Activated CD4-positive, alpha-beta memory T cell treated with anti-CD3 and anti-CD28 coated beads for 36 hours (primary cell): ENCODE measurements at regions not wholly inside any gene's neighbourhood (a gene's known extent, or its start where the extent isn't known, plus 50 kb on each side); places are given as distances from the start of the nearest gene placed in this dataset.
"Not testable (repeated sequence)": the region's sequence is repeated elsewhere in the genome, so short reads cannot be mapped to it uniquely, and the experiment has no call there.

Source experiments
- CTCF ChIA-PET: fragments of 350-600 bp; sonication (Branson Sonifier 250); formaldehyde crosslinking; loops from one replicate; lab custom pipeline; 2021; ENCODE audit warnings: antibody characterized with exemption, inconsistent platforms; lab: Charles Lee
- POLR2A ChIA-PET: fragments of 350-600 bp; sonication (Branson Sonifier 250); formaldehyde crosslinking; loops from one replicate; lab custom pipeline; 2021; ENCODE audit warnings: antibody characterized with exemption; lab: Charles Lee
- DNase-seq: peaks from one replicate; pipeline ENCODE4 v3.0.0-alpha.2; 2020
- H3K27ac Mint-ChIP-seq: one replicate; pipeline ENCODE4 v1.8.0; 2021; ENCODE audit warnings: mixed read lengths
- H3K27me3 Mint-ChIP-seq: one replicate; pipeline ENCODE4 v1.8.0; 2021; ENCODE audit warnings: mixed read lengths
- H3K36me3 Mint-ChIP-seq: one replicate; pipeline ENCODE4 v1.8.0; 2021; ENCODE audit warnings: mixed read lengths
- H3K4me1 Mint-ChIP-seq: one replicate; pipeline ENCODE4 v1.8.0; 2021; ENCODE audit warnings: low read depth, mixed read lengths
- H3K4me3 Mint-ChIP-seq: one replicate; pipeline ENCODE4 v1.8.0; 2021; ENCODE audit warnings: mild to moderate bottlenecking, mixed read lengths
- H3K9me3 Mint-ChIP-seq: one replicate; pipeline ENCODE4 v1.8.0; 2021; ENCODE audit warnings: mixed read lengths
- intact Hi-C: fragments of 100-400 bp; cut with micrococcal nuclease; formaldehyde crosslinking; loops from one replicate; pipeline ENCODE4 v1.15.1; 2023

GRCh38 chr7:25583621-25584020 is 355.3 kb upstream of the NPVF start:
- ChIA-PET POLR2A (no interaction called here), CTCF (no interaction called here)
- intact Hi-C loops = no loop called here
- Mint-ChIP-seq H3K4me1 (no peaks in the 10 kb centered on the region), H3K27me3 (peaks cover 2% of the 10 kb centered on the region), H3K4me3 (no peak overlapping the region), H3K27ac (no peak overlapping the region), H3K9me3 (no peaks in the 10 kb centered on the region), H3K36me3 (no peaks in the 10 kb centered on the region)
- DNase-seq = no peak

DNA sequence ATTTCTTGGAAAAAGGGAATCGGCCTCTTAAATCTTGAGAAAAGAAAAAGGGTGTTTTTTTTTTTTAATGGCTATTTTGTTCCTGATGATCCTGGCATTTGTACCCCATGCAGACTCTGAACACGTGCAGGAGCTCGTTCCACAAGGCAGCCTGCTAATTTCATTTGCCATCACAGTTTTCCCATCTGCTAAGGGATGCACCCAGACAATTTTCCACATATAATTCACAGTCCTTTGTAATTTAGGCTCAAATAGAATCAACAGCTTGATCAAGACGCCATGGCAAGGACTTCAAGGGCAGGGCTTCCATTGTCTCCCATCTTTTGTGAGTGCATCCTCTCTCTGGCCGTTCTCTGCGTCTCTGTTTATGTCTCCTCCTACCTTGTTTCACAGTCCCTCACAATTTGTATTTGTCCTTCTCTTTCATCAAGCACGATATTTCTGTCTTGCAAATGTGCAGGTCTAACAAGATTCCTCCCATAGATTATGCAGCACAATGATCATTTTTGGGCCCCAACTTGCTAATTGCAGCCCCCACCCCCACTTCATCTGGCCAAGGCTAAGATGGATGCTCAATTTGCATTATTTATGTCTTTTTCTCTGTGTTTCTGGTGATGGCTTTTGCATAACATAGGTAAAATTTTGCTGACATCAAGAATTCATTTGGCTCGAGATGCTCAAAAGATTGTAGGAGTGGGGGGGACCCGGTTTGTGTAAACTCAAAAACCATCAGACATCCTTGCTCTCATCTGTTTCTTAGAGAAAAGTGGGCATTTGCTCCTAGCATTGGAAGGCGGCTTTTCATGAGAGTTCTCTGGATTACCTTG is 356.0 kb upstream of the NPVF start:
- Mint-ChIP-seq H3K27me3 (peaks cover 3% of the 10 kb centered on the region), H3K36me3 (no peaks in the 10 kb centered on the region), H3K9me3 (no peaks in the 10 kb centered on the region), H3K4me1 (no peaks in the 10 kb centered on the region), H3K4me3 (no peak overlapping the region), H3K27ac (no peak overlapping the region)
- intact Hi-C loops = no loop called here
- DNase-seq = no peak
- CTCF ChIA-PET = interaction anchor here (2.1 kb wide), 1 partner anchor 18 kb away, joined by 5 read pairs; no protein-coding TSS in a partner anchor
- POLR2A ChIA-PET = no interaction called here

- H3K36me3 Mint-ChIP-seq = no peaks in the 10 kb centered on the region
- intact Hi-C loops = no loop called here
- H3K9me3 Mint-ChIP-seq = no peaks in the 10 kb centered on the region
- CTCF ChIA-PET = interaction anchor here (1.1 to 2.6 kb wide), 3 partner anchors 12 to 22 kb away, joined by 4 to 10 read pairs (median 5); no protein-coding TSS in a partner anchor
- DNase-seq = no peak
- POLR2A ChIA-PET = no interaction called here
- H3K4me1 Mint-ChIP-seq = no peaks in the 10 kb centered on the region
- H3K4me3 Mint-ChIP-seq = no peak overlapping the region
- H3K27ac Mint-ChIP-seq = no peak overlapping the region
- H3K27me3 Mint-ChIP-seq = peaks cover 3% of the 10 kb centered on the region
Observed at GRCh38 chr7:25586513-25586912, 358.2 kb upstream of the NPVF start.

GRCh38 chr7:25594122-25594521 is 365.8 kb upstream of the NPVF start:
- Mint-ChIP-seq H3K36me3 (no peaks in the 10 kb centered on the region), H3K27ac (no peak overlapping the region), H3K9me3 (no peaks in the 10 kb centered on the region), H3K27me3 (peaks cover 2% of the 10 kb centered on the region), H3K4me3 (no peak overlapping the region), H3K4me1 (no peaks in the 10 kb centered on the region)
- DNase-seq = no peak
- ChIA-PET POLR2A (no interaction called here), CTCF (no interaction called here)
- intact Hi-C loops = no loop called here

GRCh38 chr7:25594728-25595127 is 366.4 kb upstream of the NPVF start:
- H3K4me3 Mint-ChIP-seq = no peak overlapping the region
- no peaks in the 10 kb centered on the region for H3K36me3 Mint-ChIP-seq
- no peak for DNase-seq
- H3K27ac Mint-ChIP-seq = no peak overlapping the region
- intact Hi-C loops = no loop called here
- ChIA-PET CTCF (no interaction called here), POLR2A (no interaction called here)
- H3K27me3 Mint-ChIP-seq = peaks cover 2% of the 10 kb centered on the region
- no peaks in the 10 kb centered on the region for H3K4me1 Mint-ChIP-seq
- no peaks in the 10 kb centered on the region for H3K9me3 Mint-ChIP-seq

- Mint-ChIP-seq H3K27ac (no peak overlapping the region), H3K4me1 (no peaks in the 10 kb centered on the region), H3K9me3 (no peaks in the 10 kb centered on the region), H3K36me3 (no peaks in the 10 kb centered on the region), H3K4me3 (no peak overlapping the region), H3K27me3 (peaks cover 5% of the 10 kb centered on the region)
- DNase-seq = no peak
- intact Hi-C loops = no loop called here
- CTCF ChIA-PET = no interaction called here
- POLR2A ChIA-PET = no interaction called here
Observed at GRCh38 chr7:25595996-25596395, 367.7 kb upstream of the NPVF start.

GRCh38 chr7:25596443-25596842 is 368.2 kb upstream of the NPVF start:
- intact Hi-C loops = no loop called here
- CTCF ChIA-PET = no interaction called here
- POLR2A ChIA-PET = no interaction called here
- Mint-ChIP-seq H3K36me3 (no peaks in the 10 kb centered on the region), H3K9me3 (no peaks in the 10 kb centered on the region), H3K27ac (no peak overlapping the region), H3K27me3 (peaks cover 5% of the 10 kb centered on the region), H3K4me3 (no peak overlapping the region), H3K4me1 (no peaks in the 10 kb centered on the region)
- no peak for DNase-seq

DNA sequence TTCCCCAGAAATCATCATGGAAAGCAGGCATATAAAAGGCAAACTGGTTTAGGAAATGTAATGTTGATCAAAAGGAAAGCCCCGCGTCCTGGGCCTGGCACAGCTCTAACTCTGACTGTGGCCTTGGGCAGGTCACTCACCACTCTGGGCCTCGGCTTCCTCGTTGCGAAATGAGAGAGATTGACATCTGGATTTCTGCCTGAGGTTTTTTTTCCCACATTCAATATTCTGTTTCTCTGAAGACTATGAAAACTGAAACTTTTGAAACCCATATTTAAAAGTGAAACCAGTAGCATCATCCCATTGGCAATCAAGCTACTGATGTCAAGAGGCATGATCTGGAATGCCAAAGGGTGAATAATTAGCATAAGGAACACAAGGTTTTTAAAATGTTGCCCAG is 369.7 kb upstream of the NPVF start:
- intact Hi-C loops = no loop called here
- H3K27me3 Mint-ChIP-seq = peaks cover 5% of the 10 kb centered on the region
- no peak overlapping the region for H3K27ac Mint-ChIP-seq
- no peaks in the 10 kb centered on the region for H3K4me1 Mint-ChIP-seq
- ChIA-PET POLR2A (no interaction called here), CTCF (no interaction called here)
- no peak overlapping the region for H3K4me3 Mint-ChIP-seq
- no peaks in the 10 kb centered on the region for H3K36me3 Mint-ChIP-seq
- H3K9me3 Mint-ChIP-seq = no peaks in the 10 kb centered on the region
- no peak for DNase-seq

GRCh38 chr7:25598765-25599164 is 370.5 kb upstream of the NPVF start:
- intact Hi-C loops = no loop called here
- Mint-ChIP-seq H3K4me3 (no peak overlapping the region), H3K27ac (no peak overlapping the region), H3K27me3 (peaks cover 5% of the 10 kb centered on the region), H3K4me1 (no peaks in the 10 kb centered on the region), H3K36me3 (no peaks in the 10 kb centered on the region), H3K9me3 (no peaks in the 10 kb centered on the region)
- ChIA-PET CTCF (no interaction called here), POLR2A (no interaction called here)
- DNase-seq = no peak

- H3K36me3 Mint-ChIP-seq = no peaks in the 10 kb centered on the region
- H3K9me3 Mint-ChIP-seq = no peaks in the 10 kb centered on the region
- ChIA-PET POLR2A (no interaction called here), CTCF (no interaction called here)
- no peak overlapping the region for H3K4me3 Mint-ChIP-seq
- H3K27ac Mint-ChIP-seq = no peak overlapping the region
- no peak for DNase-seq
- intact Hi-C loops = no loop called here
- no peaks in the 10 kb centered on the region for H3K4me1 Mint-ChIP-seq
- peaks cover 3% of the 10 kb centered on the region for H3K27me3 Mint-ChIP-seq
Observed at GRCh38 chr7:25600262-25600920, 372.1 kb upstream of the NPVF start.

GRCh38 chr7:25602730-25603426 is 374.6 kb upstream of the NPVF start:
- H3K36me3 Mint-ChIP-seq, POLR2A ChIA-PET, H3K27ac Mint-ChIP-seq, H3K27me3 Mint-ChIP-seq, CTCF ChIA-PET, DNase-seq, H3K9me3 Mint-ChIP-seq, H3K4me1 Mint-ChIP-seq, intact Hi-C loops: not testable (repeated sequence)
- H3K4me3 Mint-ChIP-seq = peak overlapping the region; percentile 49

GRCh38 chr7:25603427-25603740 is 375.1 kb upstream of the NPVF start:
- POLR2A ChIA-PET, H3K36me3 Mint-ChIP-seq, H3K9me3 Mint-ChIP-seq, H3K27ac Mint-ChIP-seq, H3K27me3 Mint-ChIP-seq, DNase-seq, H3K4me1 Mint-ChIP-seq, intact Hi-C loops, CTCF ChIA-PET: not testable (repeated sequence)
- peak overlapping the region; percentile 49 for H3K4me3 Mint-ChIP-seq
